ENCODE measurements at regions not wholly inside any gene's neighbourhood (a gene's known extent, or its start where the extent isn't known, plus 50 kb on each side); places are given as distances from the start of the nearest gene placed in this dataset.

- DNase-seq (ENCODE audit: low spot score), result no peak
- in situ Hi-C loops (cut with MboI; ENCODE audit: low pct_unique_long_range_greater_than_20kb, low sequenced_read_pairs, unreplicated experiment), result no loop called here
- TF ChIP-seq CTCF (IDR thresholded peaks at IDR 0.05; ENCODE audit: extremely low read depth, insufficient read depth, missing control alignments), result no peak
Observed at GRCh38 chr2:226320076-226320948, 479.3 kb downstream of the IRS1 start.

GRCh38 chr2:226317970-226318369 lies 481.6 kb downstream of the IRS1 start:
- in situ Hi-C loops (cut with MboI; ENCODE audit: low pct_unique_long_range_greater_than_20kb, low sequenced_read_pairs, unreplicated experiment), result no loop called here
- DNase-seq (ENCODE audit: low spot score), result no peak
- no peak for TF ChIP-seq CTCF (IDR thresholded peaks at IDR 0.05; ENCODE audit: extremely low read depth, insufficient read depth, missing control alignments)

- no peak for TF ChIP-seq CTCF (IDR thresholded peaks at IDR 0.05; ENCODE audit: extremely low read depth, insufficient read depth, missing control alignments)
- in situ Hi-C loops (cut with MboI; ENCODE audit: low pct_unique_long_range_greater_than_20kb, low sequenced_read_pairs, unreplicated experiment), result no loop called here
- no peak for DNase-seq (ENCODE audit: low spot score)
Observed at GRCh38 chr2:226313060-226313459, 486.6 kb downstream of the IRS1 start.

GRCh38 chr2:226312155-226312554 lies 487.5 kb downstream of the IRS1 start:
- no peak for DNase-seq (ENCODE audit: low spot score)
- no peak for TF ChIP-seq CTCF (IDR thresholded peaks at IDR 0.05; ENCODE audit: extremely low read depth, insufficient read depth, missing control alignments)
- in situ Hi-C loops (cut with MboI; ENCODE audit: low pct_unique_long_range_greater_than_20kb, low sequenced_read_pairs, unreplicated experiment), result no loop called here

- no peak for DNase-seq (ENCODE audit: low spot score)
- in situ Hi-C loops (cut with MboI; ENCODE audit: low pct_unique_long_range_greater_than_20kb, low sequenced_read_pairs, unreplicated experiment), result no loop called here
Observed at GRCh38 chr2:226310146-226310545, 489.5 kb downstream of the IRS1 start.

GRCh38 chr2:226308986-226309385 lies 490.6 kb downstream of the IRS1 start:
- DNase-seq (ENCODE audit: low spot score), result no peak
- TF ChIP-seq CTCF (IDR thresholded peaks at IDR 0.05; ENCODE audit: extremely low read depth, insufficient read depth, missing control alignments), result no peak
- in situ Hi-C loops (cut with MboI; ENCODE audit: low pct_unique_long_range_greater_than_20kb, low sequenced_read_pairs, unreplicated experiment), result no loop called here

More at GRCh38 chr2:226310146-226310545, 489.5 kb downstream of the IRS1 start:
- no peak for TF ChIP-seq CTCF (IDR thresholded peaks at IDR 0.05; ENCODE audit: extremely low read depth, insufficient read depth, missing control alignments)
